WTC11 (cell line): ENCODE measurements at regions not wholly inside any gene's neighbourhood (a gene's known extent, or its start where the extent isn't known, plus 50 kb on each side); places are given as distances from the start of the nearest gene placed in this dataset.

Experiments used
- ATAC-seq: fragments of 200-7000 bp; cut with Tn5 transposase; 2 replicates; pipeline ENCODE4 v1.10.0; 2021; ENCODE audit warnings: mild to moderate bottlenecking, moderate library complexity
- CTCF ChIA-PET: fragments of 300-600 bp; sonication (Branson Sonifier 250); formaldehyde crosslinking; loops from one replicate; lab custom pipeline; 2021; ENCODE audit warnings: antibody characterized with exemption; lab: Charles Lee
- POLR2A ChIA-PET: fragments of 350-600 bp; sonication (Branson Sonifier 250); formaldehyde crosslinking; loops from one replicate; lab custom pipeline; 2021; ENCODE audit warnings: antibody characterized with exemption; lab: Charles Lee
- DNase-seq: peaks from one replicate; pipeline ENCODE4 v3.0.0; 2021; ENCODE audit warnings: low spot score
- H3K27ac Mint-ChIP-seq: 2 replicates; pipeline ENCODE4 v1.8.0; 2021; ENCODE audit warnings: mixed read lengths
- H3K27me3 Mint-ChIP-seq: 2 replicates; pipeline ENCODE4 v1.8.0; 2021; ENCODE audit warnings: low read depth, mild to moderate bottlenecking, moderate library complexity, mixed read lengths
- H3K36me3 Mint-ChIP-seq: 2 replicates; pipeline ENCODE4 v1.8.0; 2021; ENCODE audit warnings: mixed read lengths
- H3K4me1 Mint-ChIP-seq: 2 replicates; pipeline ENCODE4 v1.8.0; 2022; ENCODE audit warnings: mixed read lengths
- H3K4me3 Mint-ChIP-seq: 2 replicates; pipeline ENCODE4 v1.8.0; 2021; ENCODE audit warnings: mild to moderate bottlenecking, moderate library complexity, mixed read lengths
- H3K9me3 Mint-ChIP-seq: 2 replicates; pipeline ENCODE4 v1.8.0; 2021; ENCODE audit warnings: mixed read lengths
- CREB1 ChIP-seq: sonication (generic); formaldehyde crosslinking; IDR thresholded peaks from 2 replicates; pipeline ENCODE4 v1.8.0; 2023; ENCODE audit warnings: mild to moderate bottlenecking, missing genetic modification reagents
- CREM ChIP-seq: sonication (generic); formaldehyde crosslinking; IDR thresholded peaks from 2 replicates; pipeline ENCODE4 v1.8.1; 2022; ENCODE audit warnings: mild to moderate bottlenecking, missing genetic modification reagents, moderate library complexity
- JAZF1 ChIP-seq: fragments of 250-450 bp; sonication (Bioruptor Pico); IDR thresholded peaks from 2 replicates; pipeline ENCODE4 v1.9.0; 2021; ENCODE audit warnings: moderate library complexity, mild to moderate bottlenecking, inconsistent platforms
- NFATC4 ChIP-seq: fragments of 250-450 bp; sonication (Bioruptor Pico); IDR thresholded peaks from 2 replicates; pipeline ENCODE4 v1.9.0; 2021; ENCODE audit warnings: mild to moderate bottlenecking
- NR2C2 ChIP-seq: sonication (generic); formaldehyde crosslinking; IDR thresholded peaks from 2 replicates; pipeline ENCODE4 v1.8.0; 2022; ENCODE audit warnings: mild to moderate bottlenecking, missing genetic modification reagents
- PRRX2 ChIP-seq: fragments of 250-450 bp; sonication (Bioruptor Pico); IDR thresholded peaks from 2 replicates; pipeline ENCODE4 v1.8.0; 2021; ENCODE audit warnings: mild to moderate bottlenecking
- RELA ChIP-seq: sonication (generic); formaldehyde crosslinking; IDR thresholded peaks from 2 replicates; pipeline ENCODE4 v1.8.1; 2022; ENCODE audit warnings: missing genetic modification reagents, mild to moderate bottlenecking, borderline replicate concordance
- RORB ChIP-seq: fragments of 250-450 bp; sonication (Bioruptor Pico); IDR thresholded peaks from 2 replicates; pipeline ENCODE4 v1.9.0; 2021; ENCODE audit warnings: mild to moderate bottlenecking
- TCF7 ChIP-seq: sonication (generic); formaldehyde crosslinking; IDR thresholded peaks from 2 replicates; pipeline ENCODE4 v1.8.0; 2022; ENCODE audit warnings: mild to moderate bottlenecking, low read depth, missing genetic modification reagents, moderate library complexity
- TP53 ChIP-seq: sonication (generic); formaldehyde crosslinking; IDR thresholded peaks from 2 replicates; pipeline ENCODE4 v1.8.1; 2023; ENCODE audit warnings: mild to moderate bottlenecking, missing genetic modification reagents
- ZNF121 ChIP-seq: sonication (generic); formaldehyde crosslinking; IDR thresholded peaks from 2 replicates; pipeline ENCODE4 v1.8.0; 2023; ENCODE audit warnings: missing genetic modification reagents
- ZNF138 ChIP-seq: sonication (generic); formaldehyde crosslinking; conservative IDR thresholded peaks from 2 replicates; pipeline ENCODE4 v1.8.1; 2022; ENCODE audit warnings: mild to moderate bottlenecking, moderate library complexity, missing genetic modification reagents
- ZNF232 ChIP-seq: sonication (generic); formaldehyde crosslinking; IDR thresholded peaks from 2 replicates; pipeline ENCODE4 v1.8.0; 2022; ENCODE audit warnings: mild to moderate bottlenecking, missing genetic modification reagents
- TF ChIP-seq, protein P1 (sequence below): sonication (generic); formaldehyde crosslinking; IDR thresholded peaks from 2 replicates; pipeline ENCODE4 v1.8.1; 2023; ENCODE audit warnings: mild to moderate bottlenecking, missing genetic modification reagents, moderate library complexity
- TF ChIP-seq, protein P2 (sequence below): fragments of 250-450 bp; sonication (Bioruptor Pico); IDR thresholded peaks from 2 replicates; pipeline ENCODE4 v1.9.0; 2021; ENCODE audit warnings: mild to moderate bottlenecking
- TF ChIP-seq, protein P3 (sequence below): fragments of 250-450 bp; sonication (Bioruptor Pico); IDR thresholded peaks from 2 replicates; pipeline ENCODE4 v2.1.2; 2022; ENCODE audit warnings: mild to moderate bottlenecking, moderate library complexity
- TF ChIP-seq, protein P4 (sequence below): sonication (generic); formaldehyde crosslinking; IDR thresholded peaks from 2 replicates; pipeline ENCODE4 v1.8.1; 2022; ENCODE audit warnings: mild to moderate bottlenecking, missing genetic modification reagents, moderate library complexity, borderline replicate concordance
- TF ChIP-seq, protein P5 (sequence below): sonication (generic); formaldehyde crosslinking; IDR thresholded peaks from 2 replicates; pipeline ENCODE4 v1.8.1; 2022; ENCODE audit warnings: mild to moderate bottlenecking, moderate library complexity, missing genetic modification reagents
- TF ChIP-seq, protein P6 (sequence below): fragments of 250-450 bp; sonication (Bioruptor Pico); IDR thresholded peaks from 2 replicates; pipeline ENCODE4 v1.8.0; 2021; ENCODE audit warnings: mild to moderate bottlenecking
- TF ChIP-seq, protein P7 (sequence below): fragments of 250-450 bp; sonication (Bioruptor Pico); IDR thresholded peaks from 2 replicates; pipeline ENCODE4 v1.9.0; 2021; ENCODE audit warnings: moderate library complexity, mild to moderate bottlenecking, inconsistent platforms, borderline replicate concordance
- TF ChIP-seq, protein P8 (sequence below): sonication (generic); formaldehyde crosslinking; IDR thresholded peaks from 2 replicates; pipeline ENCODE4 v1.8.1; 2023; ENCODE audit warnings: mild to moderate bottlenecking, missing genetic modification reagents

- TF ChIP-seq, protein P1, sequence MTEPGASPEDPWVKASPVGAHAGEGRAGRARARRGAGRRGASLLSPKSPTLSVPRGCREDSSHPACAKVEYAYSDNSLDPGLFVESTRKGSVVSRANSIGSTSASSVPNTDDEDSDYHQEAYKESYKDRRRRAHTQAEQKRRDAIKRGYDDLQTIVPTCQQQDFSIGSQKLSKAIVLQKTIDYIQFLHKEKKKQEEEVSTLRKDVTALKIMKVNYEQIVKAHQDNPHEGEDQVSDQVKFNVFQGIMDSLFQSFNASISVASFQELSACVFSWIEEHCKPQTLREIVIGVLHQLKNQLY (CRISPR knock-in tag) = no peak
- no peak for TF ChIP-seq ZNF138
Measured at GRCh38 chr6:111972745-111973117, 81.2 kb upstream of the CCN6 start (continued).

DNA sequence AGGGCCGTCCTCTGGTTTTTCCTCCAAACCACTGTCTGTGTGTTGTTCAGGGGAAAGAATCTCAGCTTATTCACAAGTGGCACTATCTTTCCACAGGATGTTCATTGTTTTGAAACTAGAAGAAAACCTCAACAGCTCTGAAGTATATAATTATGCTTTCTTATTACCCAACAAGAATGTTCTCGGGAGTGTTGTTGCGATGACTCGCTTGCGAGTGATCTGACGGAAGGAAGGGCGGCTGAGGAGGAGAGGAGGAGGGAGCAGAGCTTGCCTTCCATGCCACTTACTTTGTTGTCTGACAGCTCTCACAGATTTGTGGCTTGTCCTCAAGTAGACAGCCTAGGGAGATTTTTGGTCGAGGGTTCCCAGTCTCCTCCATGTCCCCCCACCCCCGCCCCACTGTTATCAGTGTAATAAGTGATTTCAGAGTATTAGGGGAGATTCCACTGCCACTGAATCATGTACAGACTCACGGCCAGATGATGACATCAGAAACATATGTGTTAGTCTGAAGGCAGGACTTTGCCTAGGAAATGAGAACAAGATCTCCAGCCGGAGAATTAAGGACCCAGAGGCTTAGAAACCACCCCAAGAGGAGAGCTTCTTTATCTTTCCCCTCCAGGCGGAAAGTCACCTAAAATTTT is 80.7 kb upstream of the CCN6 start:
- POLR2A ChIA-PET = no interaction called here
- H3K36me3 Mint-ChIP-seq = no peaks in the 10 kb centered on the region
- no peaks in the 10 kb centered on the region for H3K9me3 Mint-ChIP-seq
- no peak overlapping the region for H3K27ac Mint-ChIP-seq
- TF ChIP-seq, protein P2, sequence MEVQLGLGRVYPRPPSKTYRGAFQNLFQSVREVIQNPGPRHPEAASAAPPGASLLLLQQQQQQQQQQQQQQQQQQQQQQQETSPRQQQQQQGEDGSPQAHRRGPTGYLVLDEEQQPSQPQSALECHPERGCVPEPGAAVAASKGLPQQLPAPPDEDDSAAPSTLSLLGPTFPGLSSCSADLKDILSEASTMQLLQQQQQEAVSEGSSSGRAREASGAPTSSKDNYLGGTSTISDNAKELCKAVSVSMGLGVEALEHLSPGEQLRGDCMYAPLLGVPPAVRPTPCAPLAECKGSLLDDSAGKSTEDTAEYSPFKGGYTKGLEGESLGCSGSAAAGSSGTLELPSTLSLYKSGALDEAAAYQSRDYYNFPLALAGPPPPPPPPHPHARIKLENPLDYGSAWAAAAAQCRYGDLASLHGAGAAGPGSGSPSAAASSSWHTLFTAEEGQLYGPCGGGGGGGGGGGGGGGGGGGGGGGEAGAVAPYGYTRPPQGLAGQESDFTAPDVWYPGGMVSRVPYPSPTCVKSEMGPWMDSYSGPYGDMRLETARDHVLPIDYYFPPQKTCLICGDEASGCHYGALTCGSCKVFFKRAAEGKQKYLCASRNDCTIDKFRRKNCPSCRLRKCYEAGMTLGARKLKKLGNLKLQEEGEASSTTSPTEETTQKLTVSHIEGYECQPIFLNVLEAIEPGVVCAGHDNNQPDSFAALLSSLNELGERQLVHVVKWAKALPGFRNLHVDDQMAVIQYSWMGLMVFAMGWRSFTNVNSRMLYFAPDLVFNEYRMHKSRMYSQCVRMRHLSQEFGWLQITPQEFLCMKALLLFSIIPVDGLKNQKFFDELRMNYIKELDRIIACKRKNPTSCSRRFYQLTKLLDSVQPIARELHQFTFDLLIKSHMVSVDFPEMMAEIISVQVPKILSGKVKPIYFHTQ (CRISPR knock-in tag) = no peak
- no peak for TF ChIP-seq JAZF1 (CRISPR knock-in tag)
- TF ChIP-seq CREM (CRISPR knock-in tag) = no peak
- TF ChIP-seq NFATC4 = no peak
- TF ChIP-seq ZNF121 = no peak
- TF ChIP-seq, protein P3, sequence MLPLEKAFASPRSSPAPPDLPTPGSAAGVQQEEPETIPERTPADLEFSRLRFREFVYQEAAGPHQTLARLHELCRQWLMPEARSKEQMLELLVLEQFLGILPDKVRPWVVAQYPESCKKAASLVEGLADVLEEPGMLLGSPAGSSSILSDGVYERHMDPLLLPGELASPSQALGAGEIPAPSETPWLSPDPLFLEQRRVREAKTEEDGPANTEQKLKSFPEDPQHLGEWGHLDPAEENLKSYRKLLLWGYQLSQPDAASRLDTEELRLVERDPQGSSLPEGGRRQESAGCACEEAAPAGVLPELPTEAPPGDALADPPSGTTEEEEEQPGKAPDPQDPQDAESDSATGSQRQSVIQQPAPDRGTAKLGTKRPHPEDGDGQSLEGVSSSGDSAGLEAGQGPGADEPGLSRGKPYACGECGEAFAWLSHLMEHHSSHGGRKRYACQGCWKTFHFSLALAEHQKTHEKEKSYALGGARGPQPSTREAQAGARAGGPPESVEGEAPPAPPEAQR (CRISPR knock-in tag) = no peak
- TF ChIP-seq PRRX2 = no peak
- no peak for TF ChIP-seq RORB (CRISPR knock-in tag)
- no peak for TF ChIP-seq NR2C2 (CRISPR knock-in tag)
- no peak for TF ChIP-seq ZNF232
- TF ChIP-seq TP53 (CRISPR knock-in tag) = no peak
- TF ChIP-seq, protein P4, sequence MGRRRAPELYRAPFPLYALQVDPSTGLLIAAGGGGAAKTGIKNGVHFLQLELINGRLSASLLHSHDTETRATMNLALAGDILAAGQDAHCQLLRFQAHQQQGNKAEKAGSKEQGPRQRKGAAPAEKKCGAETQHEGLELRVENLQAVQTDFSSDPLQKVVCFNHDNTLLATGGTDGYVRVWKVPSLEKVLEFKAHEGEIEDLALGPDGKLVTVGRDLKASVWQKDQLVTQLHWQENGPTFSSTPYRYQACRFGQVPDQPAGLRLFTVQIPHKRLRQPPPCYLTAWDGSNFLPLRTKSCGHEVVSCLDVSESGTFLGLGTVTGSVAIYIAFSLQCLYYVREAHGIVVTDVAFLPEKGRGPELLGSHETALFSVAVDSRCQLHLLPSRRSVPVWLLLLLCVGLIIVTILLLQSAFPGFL (CRISPR knock-in tag) = no peak
- TF ChIP-seq TCF7 = no peak
- no peak overlapping the region for H3K4me3 Mint-ChIP-seq
- CTCF ChIA-PET = no interaction called here
- peaks cover 14% of the 10 kb centered on the region for H3K27me3 Mint-ChIP-seq
- ATAC-seq (peak; percentile 50; the same call in 1 of the 2 replicates), DNase-seq (no peak)
- peaks cover 18% of the 10 kb centered on the region for H3K4me1 Mint-ChIP-seq

DNA sequence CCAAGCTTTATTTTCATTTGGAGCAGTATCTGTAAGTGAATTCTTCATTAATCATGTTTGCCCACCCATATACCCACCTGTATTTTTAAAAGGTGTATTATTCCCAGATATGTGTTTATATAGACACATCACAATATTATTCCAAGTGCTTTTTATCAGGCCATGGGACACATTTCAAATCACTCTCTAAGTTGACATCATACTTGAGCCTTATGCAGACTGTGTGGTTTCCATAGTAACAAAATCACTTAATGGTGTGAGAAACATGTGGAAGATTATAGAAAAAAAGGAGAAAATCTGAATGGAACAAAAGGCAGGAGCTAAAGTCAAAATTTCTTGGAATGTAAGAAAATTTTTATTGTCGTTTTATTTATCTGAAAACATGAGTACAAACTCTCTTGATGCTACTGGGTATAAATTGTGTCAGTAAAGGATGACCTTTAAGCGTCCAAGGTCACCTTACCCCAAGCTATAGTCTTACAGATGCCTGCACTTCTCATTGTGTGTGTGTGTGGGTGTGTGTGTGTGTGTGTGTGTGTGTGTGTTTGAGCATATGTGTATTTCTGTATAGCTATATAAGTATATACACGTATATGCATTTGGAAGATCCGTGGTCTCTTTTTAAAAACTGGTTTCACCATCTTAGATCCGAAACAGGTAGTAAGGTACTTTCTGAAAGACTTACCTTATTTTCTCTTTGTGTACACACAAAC is 79.8 kb upstream of the CCN6 start:
- Mint-ChIP-seq H3K36me3 (no peaks in the 10 kb centered on the region), H3K27ac (no peak overlapping the region), H3K27me3 (peaks cover 14% of the 10 kb centered on the region), H3K9me3 (no peaks in the 10 kb centered on the region), H3K4me1 (peaks cover 18% of the 10 kb centered on the region), H3K4me3 (no peak overlapping the region)
- TF ChIP-seq RELA = no peak
- TF ChIP-seq, protein P5, sequence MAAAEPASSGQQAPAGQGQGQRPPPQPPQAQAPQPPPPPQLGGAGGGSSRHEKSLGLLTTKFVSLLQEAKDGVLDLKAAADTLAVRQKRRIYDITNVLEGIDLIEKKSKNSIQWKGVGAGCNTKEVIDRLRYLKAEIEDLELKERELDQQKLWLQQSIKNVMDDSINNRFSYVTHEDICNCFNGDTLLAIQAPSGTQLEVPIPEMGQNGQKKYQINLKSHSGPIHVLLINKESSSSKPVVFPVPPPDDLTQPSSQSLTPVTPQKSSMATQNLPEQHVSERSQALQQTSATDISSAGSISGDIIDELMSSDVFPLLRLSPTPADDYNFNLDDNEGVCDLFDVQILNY (CRISPR knock-in tag) = no peak
- TF ChIP-seq, protein P6, sequence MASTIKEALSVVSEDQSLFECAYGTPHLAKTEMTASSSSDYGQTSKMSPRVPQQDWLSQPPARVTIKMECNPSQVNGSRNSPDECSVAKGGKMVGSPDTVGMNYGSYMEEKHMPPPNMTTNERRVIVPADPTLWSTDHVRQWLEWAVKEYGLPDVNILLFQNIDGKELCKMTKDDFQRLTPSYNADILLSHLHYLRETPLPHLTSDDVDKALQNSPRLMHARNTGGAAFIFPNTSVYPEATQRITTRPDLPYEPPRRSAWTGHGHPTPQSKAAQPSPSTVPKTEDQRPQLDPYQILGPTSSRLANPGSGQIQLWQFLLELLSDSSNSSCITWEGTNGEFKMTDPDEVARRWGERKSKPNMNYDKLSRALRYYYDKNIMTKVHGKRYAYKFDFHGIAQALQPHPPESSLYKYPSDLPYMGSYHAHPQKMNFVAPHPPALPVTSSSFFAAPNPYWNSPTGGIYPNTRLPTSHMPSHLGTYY (CRISPR knock-in tag) = no peak
- TF ChIP-seq, protein P7, sequence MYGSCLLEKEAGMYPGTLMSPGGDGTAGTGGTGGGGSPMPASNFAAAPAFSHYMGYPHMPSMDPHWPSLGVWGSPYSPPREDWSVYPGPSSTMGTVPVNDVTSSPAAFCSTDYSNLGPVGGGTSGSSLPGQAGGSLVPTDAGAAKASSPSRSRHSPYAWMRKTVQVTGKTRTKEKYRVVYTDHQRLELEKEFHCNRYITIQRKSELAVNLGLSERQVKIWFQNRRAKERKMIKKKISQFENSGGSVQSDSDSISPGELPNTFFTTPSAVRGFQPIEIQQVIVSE (CRISPR knock-in tag) = no peak
- TF ChIP-seq, protein P8, sequence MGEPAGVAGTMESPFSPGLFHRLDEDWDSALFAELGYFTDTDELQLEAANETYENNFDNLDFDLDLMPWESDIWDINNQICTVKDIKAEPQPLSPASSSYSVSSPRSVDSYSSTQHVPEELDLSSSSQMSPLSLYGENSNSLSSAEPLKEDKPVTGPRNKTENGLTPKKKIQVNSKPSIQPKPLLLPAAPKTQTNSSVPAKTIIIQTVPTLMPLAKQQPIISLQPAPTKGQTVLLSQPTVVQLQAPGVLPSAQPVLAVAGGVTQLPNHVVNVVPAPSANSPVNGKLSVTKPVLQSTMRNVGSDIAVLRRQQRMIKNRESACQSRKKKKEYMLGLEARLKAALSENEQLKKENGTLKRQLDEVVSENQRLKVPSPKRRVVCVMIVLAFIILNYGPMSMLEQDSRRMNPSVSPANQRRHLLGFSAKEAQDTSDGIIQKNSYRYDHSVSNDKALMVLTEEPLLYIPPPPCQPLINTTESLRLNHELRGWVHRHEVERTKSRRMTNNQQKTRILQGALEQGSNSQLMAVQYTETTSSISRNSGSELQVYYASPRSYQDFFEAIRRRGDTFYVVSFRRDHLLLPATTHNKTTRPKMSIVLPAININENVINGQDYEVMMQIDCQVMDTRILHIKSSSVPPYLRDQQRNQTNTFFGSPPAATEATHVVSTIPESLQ = no peak
- TF ChIP-seq CREB1 (CRISPR knock-in tag) = no peak
- DNase-seq = no peak
- ATAC-seq = no peak
- ChIA-PET CTCF (no interaction called here), POLR2A (interaction anchor here (0.7 kb wide), 1 partner anchor 38 kb away, joined by 5 read pairs; no protein-coding TSS in a partner anchor)
